ENCODE measurements at regions not wholly inside any gene's neighbourhood (a gene's known extent, or its start where the extent isn't known, plus 50 kb on each side); places are given as distances from the start of the nearest gene placed in this dataset.

DNA sequence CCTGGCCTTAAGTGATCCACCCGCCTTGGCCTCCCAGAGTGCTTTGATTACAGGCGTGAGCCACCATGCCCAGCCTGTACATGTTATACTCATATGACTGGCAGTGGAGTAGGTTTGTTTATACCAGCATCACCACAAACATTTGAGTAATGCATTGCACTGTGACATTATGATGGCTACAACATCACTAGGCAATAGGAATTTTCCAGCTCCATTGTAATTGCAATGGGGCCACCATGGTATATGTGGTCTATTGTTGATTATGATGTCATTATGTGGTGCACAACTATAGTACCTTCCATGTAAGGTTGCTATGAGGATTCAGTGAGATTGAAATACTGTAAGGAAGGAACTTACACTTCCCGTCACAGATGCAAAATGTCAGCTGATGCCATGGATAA, 168.9 kb downstream of the COPRS start:
- DNase-seq (ENCODE audit: extremely low spot score), result no peak
- ChIA-PET POLR2A (no interaction called here), CTCF (interaction anchor here (0.6 kb wide), 1 partner anchor 41 kb away, joined by 3 read pairs; no protein-coding TSS in a partner anchor)
- TF ChIP-seq ARNT (IDR thresholded peaks at IDR 0.05), result no peak

- TF ChIP-seq SUZ12 (IDR thresholded peaks at IDR 0.05) (no peak), FOXK2 (IDR thresholded peaks at IDR 0.05) (no peak), FOXM1 (IDR thresholded peaks at IDR 0.05; ENCODE audit: borderline replicate concordance) (no peak), ZNF384 (IDR thresholded peaks at IDR 0.05) (no peak), NFRKB (IDR thresholded peaks at IDR 0.05) (no peak), HDGF (IDR thresholded peaks at IDR 0.05; ENCODE audit: borderline replicate concordance) (no peak), ARNT (IDR thresholded peaks at IDR 0.05) (no peak), BHLHE40 (IDR thresholded peaks at IDR 0.05; ENCODE audit: borderline replicate concordance) (no peak), SP1 (IDR thresholded peaks at IDR 0.05) (no peak), FOXA1 (IDR thresholded peaks at IDR 0.05) (no peak), LEF1 (IDR thresholded peaks at IDR 0.05; ENCODE audit: borderline replicate concordance) (no peak), TARDBP (IDR thresholded peaks at IDR 0.05) (no peak), CTBP1 (IDR thresholded peaks at IDR 0.05; ENCODE audit: borderline replicate concordance) (no peak), L3MBTL2 (conservative IDR thresholded peaks at IDR 0.05) (no peak), ELF4 (IDR thresholded peaks at IDR 0.05) (no peak)
- TF ChIP-seq, protein P1, sequence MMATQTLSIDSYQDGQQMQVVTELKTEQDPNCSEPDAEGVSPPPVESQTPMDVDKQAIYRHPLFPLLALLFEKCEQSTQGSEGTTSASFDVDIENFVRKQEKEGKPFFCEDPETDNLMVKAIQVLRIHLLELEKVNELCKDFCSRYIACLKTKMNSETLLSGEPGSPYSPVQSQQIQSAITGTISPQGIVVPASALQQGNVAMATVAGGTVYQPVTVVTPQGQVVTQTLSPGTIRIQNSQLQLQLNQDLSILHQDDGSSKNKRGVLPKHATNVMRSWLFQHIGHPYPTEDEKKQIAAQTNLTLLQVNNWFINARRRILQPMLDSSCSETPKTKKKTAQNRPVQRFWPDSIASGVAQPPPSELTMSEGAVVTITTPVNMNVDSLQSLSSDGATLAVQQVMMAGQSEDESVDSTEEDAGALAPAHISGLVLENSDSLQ (IDR thresholded peaks at IDR 0.05), result no peak
- DNase-seq (ENCODE audit: extremely low spot score), result no peak
- ChIA-PET POLR2A (no interaction called here), CTCF (no interaction called here)
Observed at GRCh38 chr17:31688701-31689100, 170.3 kb downstream of the COPRS start.

DNA sequence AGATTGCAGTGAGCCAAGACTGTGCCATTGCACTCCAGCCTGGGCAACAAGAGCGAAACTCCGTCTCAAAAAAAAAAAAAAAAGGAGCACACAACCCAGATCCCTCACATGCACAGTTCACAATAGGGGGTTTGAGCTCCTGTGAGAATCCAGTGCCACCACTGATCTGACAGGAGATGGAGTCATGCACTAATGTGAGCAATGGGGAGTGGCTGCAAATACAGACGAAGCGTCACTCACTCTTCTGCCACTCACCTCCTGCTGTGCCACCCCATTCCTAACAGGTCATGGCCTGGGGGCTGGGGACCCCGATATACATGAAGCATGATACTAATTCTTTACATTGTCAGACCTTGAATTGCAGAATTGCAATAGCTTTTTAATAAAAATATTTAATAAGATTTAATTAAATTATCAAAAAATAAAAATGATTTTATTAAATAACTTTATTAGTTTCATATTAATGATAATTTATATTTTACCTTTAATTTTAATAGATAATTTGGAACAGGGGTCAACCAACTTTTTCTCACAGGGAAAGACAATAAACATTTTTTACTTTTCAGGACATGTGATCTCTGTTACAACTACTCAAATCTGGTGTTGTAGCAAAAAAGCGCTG, 171.4 kb downstream of the COPRS start:
- no peak for DNase-seq (ENCODE audit: extremely low spot score)
- CTCF ChIA-PET, result no interaction called here
- TF ChIP-seq CTBP1 (IDR thresholded peaks at IDR 0.05; ENCODE audit: borderline replicate concordance) (no peak), FOXM1 (IDR thresholded peaks at IDR 0.05; ENCODE audit: borderline replicate concordance) (no peak), L3MBTL2 (conservative IDR thresholded peaks at IDR 0.05) (no peak), ZNF384 (IDR thresholded peaks at IDR 0.05) (no peak)
- TF ChIP-seq, protein P1 (IDR thresholded peaks at IDR 0.05), result peak; percentile 61
- POLR2A ChIA-PET, result no interaction called here

GRCh38 chr17:31686495-31686894, 172.5 kb downstream of the COPRS start:
- DNase-seq (ENCODE audit: extremely low spot score), result no peak
- ChIA-PET POLR2A (no interaction called here), CTCF (no interaction called here)
- TF ChIP-seq CTBP1 (IDR thresholded peaks at IDR 0.05; ENCODE audit: borderline replicate concordance) (no peak), HDGF (IDR thresholded peaks at IDR 0.05; ENCODE audit: borderline replicate concordance) (no peak), L3MBTL2 (conservative IDR thresholded peaks at IDR 0.05) (no peak), TARDBP (IDR thresholded peaks at IDR 0.05) (no peak), FOXA1 (IDR thresholded peaks at IDR 0.05) (no peak)

DNA sequence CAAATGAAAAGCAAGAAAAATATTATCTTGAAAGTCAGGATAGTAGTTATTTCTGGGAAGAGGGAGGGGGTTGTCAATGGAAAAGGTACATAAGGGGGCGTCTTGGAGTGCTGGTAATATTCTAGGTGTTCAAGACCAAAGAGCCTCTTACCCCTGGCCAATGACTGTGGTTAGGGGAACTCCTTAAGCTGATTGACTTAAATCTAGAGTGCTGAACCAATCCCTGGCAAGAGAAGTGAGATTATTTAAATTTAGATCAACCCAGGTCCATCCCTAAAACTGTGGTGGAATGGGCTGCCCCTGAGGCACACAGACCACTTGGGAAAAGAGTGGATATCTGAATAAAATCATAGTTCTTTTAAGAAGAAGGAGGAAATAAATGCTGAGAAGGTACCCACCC, 174.1 kb downstream of the COPRS start:
- POLR2A ChIA-PET, result no interaction called here
- CTCF ChIA-PET, result no interaction called here
- TF ChIP-seq SP1 (IDR thresholded peaks at IDR 0.05), result no peak
- no peak for TF ChIP-seq BHLHE40 (IDR thresholded peaks at IDR 0.05; ENCODE audit: borderline replicate concordance)
- TF ChIP-seq CTBP1 (IDR thresholded peaks at IDR 0.05; ENCODE audit: borderline replicate concordance), result no peak
- TF ChIP-seq, protein P1 (IDR thresholded peaks at IDR 0.05), result no peak
- no peak for TF ChIP-seq HDGF (IDR thresholded peaks at IDR 0.05; ENCODE audit: borderline replicate concordance)
- TF ChIP-seq ELF4 (IDR thresholded peaks at IDR 0.05), result no peak
- TF ChIP-seq FOXA1 (IDR thresholded peaks at IDR 0.05), result no peak
- no peak for TF ChIP-seq L3MBTL2 (conservative IDR thresholded peaks at IDR 0.05)
- TF ChIP-seq TARDBP (IDR thresholded peaks at IDR 0.05), result no peak
- TF ChIP-seq FOXK2 (IDR thresholded peaks at IDR 0.05), result no peak
- no peak for TF ChIP-seq FOXM1 (IDR thresholded peaks at IDR 0.05; ENCODE audit: borderline replicate concordance)
- TF ChIP-seq LEF1 (IDR thresholded peaks at IDR 0.05; ENCODE audit: borderline replicate concordance), result no peak
- no peak for TF ChIP-seq ARNT (IDR thresholded peaks at IDR 0.05)
- no peak for DNase-seq (ENCODE audit: extremely low spot score)

DNA sequence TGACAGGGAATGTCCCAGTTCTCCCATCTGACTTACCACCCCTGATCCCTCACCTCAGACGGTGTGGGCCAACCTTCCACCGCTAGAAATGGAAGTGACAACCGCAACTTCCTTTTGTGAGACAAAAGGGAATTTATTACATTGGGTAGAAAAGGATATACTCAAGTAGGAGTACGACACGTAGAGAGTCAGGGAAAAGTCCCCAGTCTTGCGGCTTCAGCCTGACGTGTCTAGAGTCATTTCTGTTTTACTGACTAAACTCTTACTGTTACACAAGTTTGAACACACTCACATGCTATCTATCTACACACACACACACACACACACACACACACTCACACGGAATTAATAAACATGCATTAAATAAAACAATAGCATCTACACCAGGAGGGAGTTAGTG, 178.9 kb downstream of the COPRS start:
- TF ChIP-seq SUZ12 (IDR thresholded peaks at IDR 0.05) (no peak), HDGF (IDR thresholded peaks at IDR 0.05; ENCODE audit: borderline replicate concordance) (no peak), LEF1 (IDR thresholded peaks at IDR 0.05; ENCODE audit: borderline replicate concordance) (no peak), ELF4 (IDR thresholded peaks at IDR 0.05) (no peak), TARDBP (IDR thresholded peaks at IDR 0.05) (no peak), L3MBTL2 (conservative IDR thresholded peaks at IDR 0.05) (no peak), FOXA1 (IDR thresholded peaks at IDR 0.05) (no peak), SP1 (IDR thresholded peaks at IDR 0.05) (no peak), BHLHE40 (IDR thresholded peaks at IDR 0.05; ENCODE audit: borderline replicate concordance) (no peak), CTBP1 (IDR thresholded peaks at IDR 0.05; ENCODE audit: borderline replicate concordance) (no peak), NFRKB (IDR thresholded peaks at IDR 0.05) (no peak), FOXK2 (IDR thresholded peaks at IDR 0.05) (no peak), ARNT (IDR thresholded peaks at IDR 0.05) (no peak), ZNF384 (IDR thresholded peaks at IDR 0.05) (no peak)
- TF ChIP-seq, protein P1 (IDR thresholded peaks at IDR 0.05), result no peak
- CTCF ChIA-PET, result no interaction called here
- POLR2A ChIA-PET, result no interaction called here
- no peak for DNase-seq (ENCODE audit: extremely low spot score)

All from HEK293T (cell line).